ENCODE measurements at regions not wholly inside any gene's neighbourhood (a gene's known extent, or its start where the extent isn't known, plus 50 kb on each side); places are given as distances from the start of the nearest gene placed in this dataset.
"Not testable (repeated sequence)": the region's sequence is repeated elsewhere in the genome, so short reads cannot be mapped to it uniquely, and the experiment has no call there.

DNA sequence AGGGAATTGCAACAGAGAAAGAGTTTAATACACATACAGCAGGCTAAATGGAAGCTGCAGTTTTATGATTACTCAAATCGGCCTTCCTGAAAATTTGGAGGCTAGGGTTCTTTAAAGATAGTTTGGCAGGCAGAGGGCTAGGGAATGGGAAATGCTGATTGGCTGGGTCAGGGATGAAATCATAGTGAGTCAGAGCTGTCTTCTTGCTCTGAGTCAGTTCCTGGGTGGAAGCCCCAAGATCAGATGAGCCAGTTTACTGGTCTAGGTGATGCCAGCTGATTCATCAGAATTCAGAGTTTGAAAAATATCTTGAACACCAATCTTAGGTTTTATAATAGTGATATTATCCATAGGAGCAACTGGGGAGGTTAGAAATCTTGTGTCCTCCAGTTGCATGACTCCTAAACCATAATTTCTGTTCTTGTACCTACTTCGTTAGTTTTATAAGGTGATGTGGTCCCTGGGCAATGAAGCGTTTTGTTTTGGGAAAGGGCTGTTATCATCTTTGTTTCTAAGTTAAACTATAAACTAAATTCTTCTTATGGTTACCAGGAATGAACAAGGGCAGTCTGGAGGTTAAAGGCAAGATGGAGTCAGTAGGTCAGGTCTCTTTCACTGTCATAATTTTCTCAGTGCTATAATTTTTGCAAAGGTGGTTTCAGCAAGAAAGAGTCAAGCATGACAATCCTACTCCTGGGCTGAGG lies 257.8 kb upstream of the CCDC196 start:
- DNase-seq = no peak

DNA sequence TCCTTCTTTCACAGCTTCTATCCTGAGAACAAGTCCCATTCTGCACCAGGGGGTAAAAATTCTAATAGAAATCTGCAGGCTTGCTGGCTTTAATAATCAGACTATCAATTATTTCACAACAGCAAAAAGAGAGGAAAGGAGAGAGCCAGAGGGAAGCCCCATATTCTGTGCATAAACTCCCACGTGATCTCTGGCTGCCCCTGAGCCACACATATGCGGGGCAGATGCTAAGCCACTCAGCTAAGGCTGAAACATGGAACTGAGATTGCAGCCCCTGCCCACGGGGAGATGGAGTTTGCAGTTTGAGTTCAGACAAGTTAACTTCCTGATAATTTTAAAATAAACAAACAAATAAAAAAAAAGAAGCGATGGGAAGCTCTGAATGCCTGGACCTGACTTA lies 254.4 kb upstream of the CCDC196 start:
- DNase-seq = no peak

DNA sequence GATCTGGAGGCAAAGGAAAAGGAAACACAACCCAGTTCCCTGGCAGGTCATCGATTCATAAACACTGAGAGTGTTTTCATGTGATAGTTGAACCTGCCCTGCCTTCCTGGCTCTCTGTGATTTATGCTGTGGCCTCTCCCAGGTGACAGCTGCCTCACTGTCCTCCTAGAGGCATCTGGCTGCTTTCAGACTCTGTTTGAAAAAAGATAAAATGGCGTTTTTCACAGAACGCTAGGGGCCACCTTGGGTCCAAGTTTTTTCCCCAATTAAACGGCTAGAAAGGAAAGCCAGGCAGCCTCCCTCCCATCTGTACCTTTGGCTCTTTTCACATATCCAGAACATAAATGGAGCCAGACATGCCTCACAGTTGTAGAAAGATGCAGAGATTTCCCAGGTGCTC lies 252.6 kb upstream of the CCDC196 start:
- no peak for DNase-seq

DNA sequence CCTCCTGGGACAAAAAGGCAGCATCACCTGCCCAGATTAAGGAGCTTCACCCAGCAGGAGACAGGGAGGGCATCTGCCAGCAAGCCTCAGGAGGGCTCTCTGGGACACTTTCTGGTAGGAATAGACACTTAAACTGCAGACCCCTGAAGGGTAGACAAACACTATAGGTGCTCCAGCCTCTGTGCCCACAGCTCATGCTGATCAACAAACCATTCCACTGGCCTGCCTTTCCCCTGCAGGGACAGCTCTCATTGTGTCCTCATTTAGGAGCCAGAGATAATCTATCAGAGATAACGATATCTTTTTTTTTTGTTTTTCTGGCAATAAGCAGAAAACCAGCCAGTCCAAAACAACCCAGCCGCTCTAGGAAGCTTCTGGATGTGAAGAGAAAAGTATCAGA lies 251.8 kb upstream of the CCDC196 start:
- DNase-seq = no peak

DNA sequence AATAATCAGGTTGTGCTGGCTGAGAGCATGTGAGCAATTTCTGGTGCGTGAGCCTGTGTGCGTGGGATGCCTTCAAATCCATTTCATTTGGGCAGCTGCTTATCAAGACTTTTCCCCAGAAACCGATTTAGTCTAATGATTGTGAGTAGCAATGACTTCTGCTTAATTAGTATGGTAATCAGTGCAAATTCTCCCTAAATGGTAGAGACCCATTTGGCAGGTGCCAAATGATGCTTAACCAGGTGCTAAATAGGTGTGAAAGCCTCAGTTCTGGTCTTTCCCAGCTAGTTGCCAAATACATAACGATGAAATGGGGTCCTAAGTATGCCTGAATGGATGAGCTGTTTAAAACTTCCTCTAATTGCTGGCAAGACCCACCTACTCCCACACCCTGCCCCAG lies 248.4 kb upstream of the CCDC196 start:
- DNase-seq = no peak

DNA sequence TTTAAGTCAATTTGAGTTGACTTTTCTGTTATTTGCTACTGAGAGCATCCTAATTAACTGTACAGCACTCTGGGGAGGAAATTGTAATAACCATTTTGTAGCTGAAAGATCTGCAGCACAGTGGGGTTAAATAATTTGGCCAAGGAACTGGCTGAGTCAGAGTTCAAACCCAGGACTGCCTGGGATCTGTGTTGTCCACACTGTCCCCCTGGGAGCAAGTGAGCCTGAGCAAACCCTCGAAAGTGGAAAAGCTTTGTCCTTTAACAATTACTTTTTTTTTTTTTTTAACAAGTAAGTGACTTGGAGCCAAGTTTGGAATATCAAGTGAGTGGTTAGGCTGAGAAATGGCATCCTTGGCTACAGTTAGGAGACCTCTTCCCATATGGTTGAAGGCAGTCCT lies 247.2 kb upstream of the CCDC196 start:
- DNase-seq = no peak

DNA sequence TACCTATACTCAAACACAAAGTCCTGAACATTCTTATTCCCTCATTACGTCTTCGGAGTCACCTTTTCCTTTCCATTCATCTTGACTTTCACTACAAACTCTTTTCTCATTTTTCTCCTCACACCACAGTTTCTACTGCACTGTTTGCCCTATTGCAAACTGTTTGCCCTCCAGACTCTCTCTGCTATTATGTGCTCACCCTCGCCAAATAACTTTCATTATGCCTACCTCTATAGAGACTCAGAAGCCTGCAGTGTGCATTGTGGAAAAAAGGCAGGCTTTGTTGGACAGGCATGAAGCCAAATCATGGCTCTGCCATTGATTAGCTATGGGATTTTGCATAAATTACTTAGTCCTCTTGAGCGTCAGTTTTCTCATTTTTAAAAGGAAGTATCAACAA lies 246.6 kb upstream of the CCDC196 start:
- DNase-seq = no peak

DNA sequence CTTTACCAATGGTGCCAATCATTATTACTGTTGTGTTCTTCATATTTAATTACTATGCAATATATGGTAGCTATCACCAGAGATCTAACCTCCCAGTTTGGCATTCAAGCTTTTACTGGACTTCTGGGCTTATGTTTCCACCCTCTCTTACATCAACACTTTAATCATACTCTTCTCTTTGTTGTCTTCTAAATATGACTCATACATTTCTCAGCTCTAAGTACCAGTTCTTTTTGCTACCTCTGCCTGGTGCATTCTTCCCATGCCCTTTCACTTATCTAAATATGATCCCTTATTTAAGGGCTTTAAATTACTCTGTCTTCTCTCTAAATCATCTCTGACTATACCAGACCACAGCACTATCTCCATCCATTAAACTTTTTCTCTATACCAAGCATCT lies 246.1 kb upstream of the CCDC196 start:
- no peak for DNase-seq

DNA sequence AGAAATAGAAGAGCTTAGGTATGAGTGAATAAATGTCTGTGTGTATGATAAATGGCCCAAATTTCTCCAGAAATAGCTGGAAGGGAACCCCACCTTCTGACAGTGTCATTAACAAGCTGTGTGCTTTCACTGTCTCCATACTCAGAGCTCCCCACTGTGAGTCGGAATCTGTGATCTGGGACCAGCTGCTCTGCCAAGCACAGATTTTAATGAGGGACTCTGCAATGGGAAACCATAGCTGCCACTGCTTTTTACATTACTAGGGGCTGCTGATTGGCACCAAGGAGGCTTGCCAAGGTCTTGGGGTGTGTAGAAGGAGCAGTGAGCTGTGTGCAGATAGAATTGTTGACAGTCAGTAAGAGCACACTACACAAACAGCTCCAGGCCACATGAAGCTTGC lies 244.2 kb upstream of the CCDC196 start:
- DNase-seq = no peak

DNA sequence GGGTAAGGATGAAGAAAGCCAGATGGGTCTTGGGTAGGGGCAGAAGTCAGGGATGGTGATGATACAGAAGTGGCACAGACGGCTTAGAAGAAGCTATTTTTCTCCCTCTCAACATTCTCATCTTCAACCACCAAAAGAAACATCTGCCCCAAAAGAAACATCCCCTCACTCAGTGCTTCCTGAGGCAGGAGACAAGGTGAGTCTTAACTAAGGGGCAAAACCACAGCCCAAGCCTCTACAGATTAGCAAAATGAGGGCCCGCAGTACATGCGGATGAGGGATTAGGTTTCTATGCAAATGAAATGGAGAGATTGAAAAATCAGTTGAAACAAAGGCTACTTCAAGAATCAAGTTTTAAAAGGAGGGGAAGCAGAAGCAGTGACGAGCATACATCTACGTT lies 241.3 kb upstream of the CCDC196 start:
- no peak for DNase-seq

DNA sequence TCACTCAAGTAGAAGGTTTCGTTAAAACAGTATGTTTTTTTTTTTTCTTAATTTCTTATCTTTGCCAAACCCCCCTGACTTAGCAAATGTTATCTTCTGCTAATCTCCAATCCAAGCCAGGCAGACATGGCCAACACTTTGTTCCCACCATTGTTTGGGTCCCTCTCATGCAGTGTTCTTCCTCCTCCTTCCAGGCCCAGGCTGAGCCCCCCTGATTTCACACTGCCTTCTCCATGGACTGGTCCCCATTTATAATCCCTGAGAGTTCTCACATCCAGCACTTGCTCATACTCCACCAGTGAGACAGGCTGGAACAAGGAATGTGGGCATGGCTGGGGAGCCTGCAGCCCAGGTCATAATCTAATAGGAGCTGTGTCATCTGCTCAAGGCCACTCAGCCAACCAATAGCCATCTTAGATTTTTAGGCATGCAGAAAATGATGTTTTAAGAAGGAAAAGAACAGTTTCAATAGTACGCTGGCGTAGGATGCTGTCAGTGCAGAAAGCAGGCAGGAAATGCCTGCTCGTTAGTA lies 238.4 kb upstream of the CCDC196 start:
- DNase-seq = no peak

DNA sequence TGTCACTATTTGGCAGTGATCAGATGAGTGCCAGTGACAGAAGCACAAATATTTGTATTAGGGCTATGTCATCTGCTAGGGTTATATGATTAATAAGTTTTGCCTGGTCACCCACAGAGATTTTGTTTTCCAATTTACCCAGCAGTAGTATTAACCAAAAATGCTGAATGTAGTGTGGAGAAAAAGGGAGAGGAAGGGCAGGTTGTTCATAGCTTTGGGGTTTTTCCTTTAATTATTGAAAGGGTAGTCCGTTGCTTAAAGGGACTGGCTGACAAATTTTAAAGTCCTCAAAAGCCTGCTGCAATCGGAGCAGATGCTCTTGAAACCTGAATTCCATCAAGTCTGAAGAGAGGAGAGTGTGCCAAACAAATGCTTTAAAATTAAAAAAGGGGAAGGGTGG lies 237.9 kb upstream of the CCDC196 start:
- no peak for DNase-seq

DNA sequence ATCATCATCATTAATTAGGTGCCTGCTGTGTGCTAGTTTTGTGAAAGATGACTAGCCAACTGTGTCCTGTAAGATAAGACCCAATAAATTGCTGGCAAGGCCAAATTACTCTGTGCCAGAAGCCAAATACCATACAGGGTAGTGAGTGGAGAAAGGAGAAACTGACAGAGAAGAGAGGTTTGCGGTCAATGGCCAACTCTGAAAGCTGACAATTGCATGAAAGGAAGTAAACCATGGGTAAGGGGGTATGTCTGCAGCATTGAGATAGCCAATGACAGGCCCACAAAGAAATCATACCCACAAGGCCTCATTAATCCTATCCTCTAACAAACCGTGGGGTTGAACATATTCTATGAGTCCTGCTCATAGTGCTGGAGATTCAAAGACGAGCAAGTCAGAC lies 236.6 kb upstream of the CCDC196 start:
- no peak for DNase-seq

DNA sequence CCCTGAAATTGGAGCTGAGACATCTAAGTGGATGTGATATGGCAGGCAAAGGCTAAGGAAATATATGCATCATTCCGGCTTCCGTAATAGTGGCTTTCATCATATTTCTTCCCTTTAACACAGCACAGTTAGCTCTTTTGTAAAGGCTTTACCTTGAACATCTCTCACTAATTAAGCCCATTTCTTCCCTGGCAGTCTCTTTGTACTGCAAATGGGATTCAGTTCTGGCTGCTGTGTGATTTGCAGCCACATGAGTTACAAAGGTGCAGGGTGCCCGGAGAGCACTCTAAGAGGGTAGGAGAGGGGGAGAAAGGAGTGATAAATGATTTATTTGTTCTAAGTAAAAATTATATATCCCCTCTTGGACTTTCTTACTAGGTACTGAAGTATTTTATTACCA lies 232.1 kb upstream of the CCDC196 start:
- no peak for DNase-seq

DNA sequence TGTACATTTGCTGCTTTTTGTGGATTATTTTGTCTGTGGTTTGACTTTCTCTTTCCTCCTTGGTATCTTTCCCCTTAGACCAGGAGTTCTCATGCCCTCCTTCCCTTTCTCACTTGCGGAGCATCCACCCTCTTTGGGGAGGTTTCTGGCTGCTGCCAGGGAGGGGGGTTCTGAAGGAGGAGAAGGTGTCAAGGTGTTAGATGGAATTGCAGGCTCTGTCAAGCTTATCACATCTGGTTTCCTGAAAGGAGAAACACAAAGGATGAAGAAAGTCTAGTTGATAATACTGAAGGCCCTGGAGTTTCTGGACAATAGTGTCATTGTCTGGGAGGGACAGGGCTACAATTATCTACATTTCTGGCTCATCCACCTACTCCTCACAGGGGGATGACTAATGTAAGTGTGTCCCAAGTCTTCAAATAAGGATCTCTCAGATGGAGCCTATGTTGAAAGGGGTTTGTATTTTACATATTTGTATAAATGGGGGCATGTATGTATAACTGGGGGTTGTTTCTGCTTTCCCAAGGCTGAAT lies 217.3 kb upstream of the CCDC196 start:
- no peak for DNase-seq

DNA sequence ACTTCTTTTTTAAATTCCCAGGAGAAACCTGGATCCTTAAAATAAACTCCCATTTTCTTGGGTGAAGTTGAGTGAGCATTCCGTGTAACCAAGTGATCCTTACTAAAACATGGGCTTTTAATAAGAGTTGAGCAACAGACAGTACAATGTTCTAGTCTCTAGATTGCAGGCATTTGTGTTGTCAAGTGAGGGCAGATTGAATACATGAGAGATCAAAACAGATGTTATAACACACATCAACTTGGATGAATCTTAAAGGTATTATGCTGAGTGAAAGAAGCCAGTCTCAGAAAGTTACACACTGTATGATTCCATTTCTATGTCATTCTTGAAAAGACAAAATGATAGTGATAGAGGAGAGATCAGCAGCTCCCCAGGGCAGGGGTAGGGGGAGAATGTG lies 213.9 kb upstream of the CCDC196 start:
- DNase-seq = no peak

DNA sequence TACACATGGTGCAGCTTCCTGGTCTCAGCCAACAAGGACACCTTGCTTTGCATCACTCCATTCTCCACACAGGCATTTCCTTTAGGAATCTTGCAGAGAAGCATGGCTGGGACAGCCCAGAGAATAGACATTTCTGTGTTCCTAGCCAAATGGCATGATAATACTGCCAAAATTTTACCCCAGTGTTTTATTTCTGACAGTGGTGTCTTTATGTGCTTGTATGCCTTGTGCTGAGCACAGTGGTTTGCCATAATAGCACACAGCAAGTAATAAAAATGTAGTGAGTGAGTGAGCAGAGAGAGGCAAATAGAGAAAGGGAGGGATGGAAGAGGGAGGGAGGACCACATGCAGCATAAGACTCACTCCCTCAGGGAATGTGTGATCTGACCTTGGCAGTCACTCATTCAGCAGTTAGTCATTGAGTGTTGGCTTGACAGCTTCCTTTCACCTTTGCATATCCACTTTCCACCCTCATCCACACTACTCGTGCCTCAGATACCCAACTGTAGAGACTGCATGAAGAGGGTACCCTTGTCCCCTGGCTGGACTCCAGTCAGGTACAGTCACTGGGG lies 212.8 kb upstream of the CCDC196 start:
- DNase-seq = no peak

DNA sequence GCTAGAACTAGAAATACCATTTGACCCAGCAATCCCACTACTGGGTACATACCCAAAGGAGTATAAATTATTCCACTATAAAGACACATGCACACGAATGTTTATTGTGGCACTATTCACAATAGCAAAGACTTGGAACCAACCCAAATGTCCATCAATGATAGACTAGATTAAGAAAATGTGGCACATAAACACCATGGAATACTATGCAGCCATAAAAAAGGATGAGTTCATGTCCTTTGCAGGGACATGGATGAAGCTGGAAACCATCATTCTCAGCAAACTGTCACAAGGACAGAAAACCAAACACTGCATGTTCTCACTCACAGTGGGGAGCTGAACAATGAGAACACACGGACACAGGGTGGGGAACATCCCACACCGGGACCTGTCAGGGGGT lies 207.8 kb upstream of the CCDC196 start:
- not testable (repeated sequence) for DNase-seq

DNA sequence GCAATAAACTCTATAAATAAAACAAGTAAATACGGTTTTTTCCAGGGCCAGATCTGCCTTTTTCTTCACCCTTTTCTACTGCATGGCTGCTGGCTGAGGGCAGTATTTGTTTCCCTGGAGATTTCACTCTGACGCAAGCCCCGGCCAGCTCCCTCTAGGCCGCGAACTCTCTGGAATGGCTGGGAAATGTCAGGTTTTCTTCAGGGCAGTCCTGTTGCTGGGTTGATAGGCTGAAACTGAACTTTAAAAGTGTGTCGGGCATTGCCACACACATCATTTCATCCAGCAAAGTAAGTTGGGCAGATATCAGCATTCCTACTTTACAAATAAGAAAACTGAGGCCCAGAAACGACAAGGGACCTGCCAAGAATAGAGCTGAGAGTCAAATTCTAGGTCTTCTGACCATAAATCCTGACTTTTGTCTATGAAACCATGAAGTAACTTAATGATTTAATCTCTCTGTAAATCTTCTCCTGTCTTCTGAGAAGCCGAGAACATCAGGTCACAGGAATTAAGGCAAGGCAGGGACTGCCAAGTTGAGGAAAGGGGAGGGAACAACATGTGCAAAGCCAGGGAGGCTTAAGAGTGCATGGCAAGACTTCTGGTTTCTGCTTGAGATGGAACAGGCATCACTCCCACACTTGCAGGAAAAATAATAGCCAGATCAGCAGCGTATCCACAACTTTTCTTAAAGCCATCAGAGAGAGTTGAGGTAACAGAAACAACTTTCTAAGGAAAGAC lies 205.0 kb upstream of the CCDC196 start:
- no peak for DNase-seq

DNA sequence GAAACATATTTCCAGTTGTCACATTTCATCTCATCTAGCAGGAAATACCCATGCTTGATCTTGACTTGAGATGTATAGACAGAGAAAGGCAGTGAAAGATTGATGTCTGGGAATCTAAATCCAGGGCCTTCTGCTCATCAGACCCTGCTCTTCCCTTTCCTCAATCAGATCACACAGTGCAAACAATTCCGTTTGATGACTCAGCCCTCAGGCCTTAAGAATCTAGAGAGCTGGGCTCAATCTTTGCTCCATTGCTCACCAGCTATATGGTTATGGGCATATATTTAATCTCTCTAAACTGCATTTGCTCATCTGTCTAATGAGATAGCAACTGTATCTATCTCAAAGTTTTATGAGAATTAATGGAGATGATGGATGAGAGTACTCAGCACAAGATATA lies 201.8 kb upstream of the CCDC196 start:
- no peak for DNase-seq

DNA sequence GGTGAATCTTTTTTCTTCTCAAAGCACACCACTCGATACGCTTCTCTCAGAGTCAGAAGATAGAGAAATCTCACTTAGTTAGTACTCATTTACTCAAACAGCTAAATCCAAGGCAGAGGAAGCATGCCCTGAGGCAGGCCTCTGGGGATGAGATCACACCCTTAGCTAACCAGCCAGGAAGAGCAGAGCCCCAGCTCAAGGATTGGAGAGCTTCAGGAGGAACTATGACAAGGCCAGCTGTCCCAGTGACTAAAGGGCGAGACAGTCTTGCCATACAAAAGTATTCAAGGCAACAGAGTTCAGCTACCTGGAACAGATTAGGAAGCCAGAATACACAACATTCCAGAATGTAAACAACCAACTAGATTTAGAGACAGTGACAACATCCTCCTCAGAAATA lies 197.7 kb upstream of the CCDC196 start:
- DNase-seq = no peak

DNA sequence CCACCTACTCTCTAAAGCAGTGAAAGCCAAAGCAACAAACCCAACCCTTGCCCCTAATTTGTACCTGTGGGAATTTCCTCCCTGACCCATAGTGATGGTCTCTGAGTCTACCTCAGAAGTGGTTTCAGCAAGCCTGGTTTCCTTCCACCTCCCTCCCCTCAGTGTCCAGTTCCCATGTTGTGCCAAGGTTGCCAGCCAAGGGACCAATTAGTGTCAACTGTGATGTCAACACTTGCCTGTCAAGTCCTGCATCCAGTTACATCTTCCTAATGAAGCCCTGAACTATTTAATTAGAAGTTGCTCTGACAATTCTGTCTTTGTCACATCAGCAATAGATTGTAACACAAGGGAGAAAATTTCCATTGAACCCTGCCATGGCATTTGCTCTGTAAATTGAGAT lies 194.4 kb upstream of the CCDC196 start:
- no peak for DNase-seq

DNA sequence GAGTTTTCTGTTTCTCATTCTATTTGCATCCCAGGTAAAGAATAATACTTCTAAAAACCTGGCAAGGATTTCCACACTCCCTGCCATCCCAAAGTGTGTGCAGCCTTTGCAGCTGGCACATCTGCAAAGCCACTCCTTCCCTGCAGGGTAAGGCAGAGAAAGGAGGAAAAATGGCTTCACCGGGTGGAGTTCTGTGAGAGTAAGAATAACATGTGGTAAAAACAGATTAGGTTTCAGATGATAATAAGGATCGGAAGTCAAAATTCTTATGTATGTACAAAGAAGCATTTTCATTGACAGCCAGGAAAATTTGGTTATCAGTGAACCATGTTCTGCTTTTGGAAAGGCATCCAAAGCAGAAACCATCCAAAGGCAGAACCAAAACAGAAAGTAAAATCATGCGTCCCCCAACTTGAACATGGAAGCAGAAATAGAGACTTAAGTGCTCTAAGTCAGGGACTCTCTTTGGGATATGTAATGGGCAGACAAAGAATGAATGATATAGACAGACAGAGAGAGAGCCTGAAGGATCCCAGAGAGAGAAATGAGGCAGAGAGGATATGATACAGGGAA lies 192.6 kb upstream of the CCDC196 start:
- no peak for DNase-seq

DNA sequence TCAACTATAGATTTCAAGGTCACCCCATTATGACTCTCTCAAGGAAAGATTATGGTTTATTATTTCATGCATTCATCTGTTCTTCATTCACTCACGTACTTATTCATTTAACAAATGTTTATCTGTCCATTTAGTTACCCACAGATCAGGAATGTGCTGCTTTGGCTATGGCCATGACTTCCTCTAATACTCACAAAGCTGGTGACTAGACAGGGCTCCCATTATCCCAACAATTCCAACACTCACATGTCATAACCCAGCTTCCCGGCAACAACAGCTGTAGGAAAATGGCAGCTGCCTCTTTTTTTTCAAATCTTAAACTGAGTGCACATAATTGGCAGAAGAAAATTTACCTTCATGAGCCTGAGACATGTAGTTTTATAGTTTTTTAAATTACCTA lies 190.8 kb upstream of the CCDC196 start:
- no peak for DNase-seq

Data from CD4-positive, alpha-beta T cell treated with Interleukin-10 for 1 hour (primary cell).